AG04450 (cell line): ENCODE measurements at regions not wholly inside any gene's neighbourhood (a gene's known extent, or its start where the extent isn't known, plus 50 kb on each side); places are given as distances from the start of the nearest gene placed in this dataset.

Experiments used
- CTCF ChIA-PET: fragments of 300-600, 350-600 bp; formaldehyde crosslinking; extraction: SDS; loops from one replicate; lab custom pipeline; 2022; ENCODE audit warnings: antibody characterized with exemption, inconsistent platforms; lab: Charles Lee
- POLR2A ChIA-PET: fragments of 350-600 bp; formaldehyde crosslinking; extraction: SDS; loops from one replicate; lab custom pipeline; 2021; ENCODE audit warnings: antibody characterized with exemption, inconsistent platforms; lab: Yijun Ruan, JAX
- DNase-seq: peaks from one replicate; pipeline ENCODE4 v3.0.0-alpha.2; 2011; ENCODE audit warnings: low read depth, low spot score
- H3K27ac ChIP-seq: one replicate; pipeline ENCODE4 v1.5.1; 2012; ENCODE audit warnings: low read depth, low read length, control low read depth
- H3K27me3 ChIP-seq: one replicate; pipeline ENCODE4 v1.6.0; 2012; ENCODE audit warnings: low read length; ENCODE audit not compliant: control insufficient read depth, insufficient read depth
- H3K4me3 ChIP-seq: 2 replicates; pipeline ENCODE4 v1.5.1; 2011; ENCODE audit warnings: mild to moderate bottlenecking, low read depth, low read length, control low read depth
- H3K9me3 ChIP-seq: 2 replicates; pipeline ENCODE4 v1.5.1; 2012; ENCODE audit warnings: low read length; ENCODE audit not compliant: control insufficient read depth, insufficient read depth
- CTCF ChIP-seq: IDR thresholded peaks from 2 replicates; pipeline ENCODE4 v1.5.1; 2011; ENCODE audit warnings: low read depth, low read length, control low read depth, inconsistent platforms

GRCh38 chr6:85114581-85114935 lies 335.3 kb upstream of the NT5E start:
- POLR2A ChIA-PET, result no interaction called here
- CTCF ChIA-PET, result no interaction called here

GRCh38 chr6:85113934-85114580 lies 335.8 kb upstream of the NT5E start:
- DNase-seq, result no peak
- H3K9me3 ChIP-seq, result no peaks in the 10 kb centered on the region
- no peak overlapping the region for H3K27ac ChIP-seq
- no peak overlapping the region for H3K4me3 ChIP-seq
- ChIA-PET CTCF (interaction anchor here (0.6 kb wide), 1 partner anchor 239 kb away, joined by 4 read pairs; no protein-coding TSS in a partner anchor), POLR2A (no interaction called here)
- no peak for TF ChIP-seq CTCF
- H3K27me3 ChIP-seq, result peaks cover 3% of the 10 kb centered on the region

More at GRCh38 chr6:85114581-85114935, 335.3 kb upstream of the NT5E start:
- no peak for DNase-seq
- H3K27ac ChIP-seq, result no peak overlapping the region
- H3K4me3 ChIP-seq, result no peak overlapping the region
- peaks cover 3% of the 10 kb centered on the region for H3K27me3 ChIP-seq
- TF ChIP-seq CTCF, result no peak
- H3K9me3 ChIP-seq, result no peaks in the 10 kb centered on the region

GRCh38 chr6:85112540-85112939 lies 337.3 kb upstream of the NT5E start:
- no peak overlapping the region for H3K27ac ChIP-seq
- CTCF ChIA-PET, result no interaction called here
- H3K9me3 ChIP-seq, result no peaks in the 10 kb centered on the region
- peaks cover 3% of the 10 kb centered on the region for H3K27me3 ChIP-seq
- POLR2A ChIA-PET, result no interaction called here
- no peak overlapping the region for H3K4me3 ChIP-seq
- no peak for DNase-seq
- TF ChIP-seq CTCF, result no peak

- H3K4me3 ChIP-seq, result no peak overlapping the region
- H3K27me3 ChIP-seq, result peaks cover 3% of the 10 kb centered on the region
- no peak for TF ChIP-seq CTCF
- ChIA-PET POLR2A (no interaction called here), CTCF (no interaction called here)
- no peak for DNase-seq
- no peak overlapping the region for H3K27ac ChIP-seq
- H3K9me3 ChIP-seq, result no peaks in the 10 kb centered on the region
These were observed 338.3 kb upstream of the NT5E start for GRCh38 chr6:85111481-85112011.

- ChIA-PET CTCF (no interaction called here), POLR2A (no interaction called here)
- Histone ChIP-seq H3K9me3 (no peaks in the 10 kb centered on the region), H3K27me3 (peaks cover 3% of the 10 kb centered on the region), H3K27ac (no peak overlapping the region), H3K4me3 (no peak overlapping the region)
- DNase-seq, result no peak
- TF ChIP-seq CTCF, result no peak
These were observed 338.9 kb upstream of the NT5E start for GRCh38 chr6:85110943-85111342.
